AG04450 (cell line): ENCODE measurements at regions not wholly inside any gene's neighbourhood (a gene's known extent, or its start where the extent isn't known, plus 50 kb on each side); places are given as distances from the start of the nearest gene placed in this dataset.

ENCODE experiments used
- CTCF ChIA-PET: fragments of 300-600, 350-600 bp; formaldehyde crosslinking; extraction: SDS; loops from one replicate; lab custom pipeline; 2022; ENCODE audit warnings: antibody characterized with exemption, inconsistent platforms; lab: Charles Lee
- POLR2A ChIA-PET: fragments of 350-600 bp; formaldehyde crosslinking; extraction: SDS; loops from one replicate; lab custom pipeline; 2021; ENCODE audit warnings: antibody characterized with exemption, inconsistent platforms; lab: Yijun Ruan, JAX
- DNase-seq: peaks from one replicate; pipeline ENCODE4 v3.0.0-alpha.2; 2011; ENCODE audit warnings: low read depth, low spot score
- H3K27ac ChIP-seq: one replicate; pipeline ENCODE4 v1.5.1; 2012; ENCODE audit warnings: low read depth, low read length, control low read depth
- H3K27me3 ChIP-seq: one replicate; pipeline ENCODE4 v1.6.0; 2012; ENCODE audit warnings: low read length; ENCODE audit not compliant: control insufficient read depth, insufficient read depth
- H3K4me3 ChIP-seq: 2 replicates; pipeline ENCODE4 v1.5.1; 2011; ENCODE audit warnings: mild to moderate bottlenecking, low read depth, low read length, control low read depth
- H3K9me3 ChIP-seq: 2 replicates; pipeline ENCODE4 v1.5.1; 2012; ENCODE audit warnings: low read length; ENCODE audit not compliant: control insufficient read depth, insufficient read depth
- CTCF ChIP-seq: IDR thresholded peaks from 2 replicates; pipeline ENCODE4 v1.5.1; 2011; ENCODE audit warnings: low read depth, low read length, control low read depth, inconsistent platforms

DNA sequence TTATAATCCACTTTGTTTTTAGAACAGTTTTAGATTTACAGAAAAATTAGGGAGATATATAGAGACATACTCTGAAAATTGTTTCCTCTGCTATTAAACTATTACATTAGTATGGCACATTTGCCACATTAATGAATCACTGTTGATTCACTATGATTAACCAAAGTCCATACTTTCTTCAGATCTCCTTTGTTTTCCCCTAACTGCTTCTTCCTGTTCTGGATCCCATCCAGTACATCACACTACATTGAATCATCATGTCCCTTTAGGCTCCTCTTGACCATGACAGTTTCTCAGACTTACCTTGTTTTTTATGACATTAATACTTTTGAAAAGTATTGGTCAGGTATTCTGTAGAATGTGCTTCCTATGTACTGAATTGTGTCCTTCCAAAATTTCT lies 109.2 kb upstream of the EDNRA start:
- H3K27ac ChIP-seq: no peak overlapping the region
- H3K27me3 ChIP-seq: no peaks in the 10 kb centered on the region
- no peaks in the 10 kb centered on the region for H3K9me3 ChIP-seq
- no peak overlapping the region for H3K4me3 ChIP-seq
- POLR2A ChIA-PET: no interaction called here
- no peak for TF ChIP-seq CTCF
- DNase-seq: no peak
- CTCF ChIA-PET: interaction anchor here (1.1 to 1.6 kb wide), 2 partner anchors 109 to 218 kb away, joined by 4 read pairs; partner anchors contain the start of gene EDNRA

GRCh38 chr4:147378780-147379179 lies 102.1 kb upstream of the EDNRA start:
- CTCF ChIA-PET: interaction anchor here (0.7 to 1.5 kb wide), 2 partner anchors 110 to 218 kb away, joined by 3 to 5 read pairs; no protein-coding TSS in a partner anchor

GRCh38 chr4:147381749-147382148 lies 99.1 kb upstream of the EDNRA start:
- ChIA-PET POLR2A (no interaction called here), CTCF (interaction anchor here (0.5 kb wide), 1 partner anchor 364 kb away, joined by 3 read pairs; no protein-coding TSS in a partner anchor)
- Histone ChIP-seq H3K9me3 (no peaks in the 10 kb centered on the region), H3K27me3 (no peaks in the 10 kb centered on the region), H3K27ac (no peak overlapping the region), H3K4me3 (no peak overlapping the region)
- no peak for DNase-seq
- TF ChIP-seq CTCF: no peak

More at GRCh38 chr4:147378780-147379179, 102.1 kb upstream of the EDNRA start:
- no peaks in the 10 kb centered on the region for H3K27me3 ChIP-seq
- POLR2A ChIA-PET: no interaction called here
- H3K4me3 ChIP-seq: no peak overlapping the region
- H3K9me3 ChIP-seq: no peaks in the 10 kb centered on the region
- no peak overlapping the region for H3K27ac ChIP-seq
- no peak for TF ChIP-seq CTCF
- no peak for DNase-seq

- ChIA-PET POLR2A (no interaction called here), CTCF (no interaction called here)
- DNase-seq: no peak
- Histone ChIP-seq H3K27ac (no peak overlapping the region), H3K27me3 (no peaks in the 10 kb centered on the region), H3K9me3 (no peaks in the 10 kb centered on the region), H3K4me3 (no peak overlapping the region)
- TF ChIP-seq CTCF: no peak
Observed at GRCh38 chr4:147388018-147388417, 92.9 kb upstream of the EDNRA start.

GRCh38 chr4:147396105-147396504 lies 84.8 kb upstream of the EDNRA start:
- no peak for TF ChIP-seq CTCF
- POLR2A ChIA-PET: no interaction called here
- no peak overlapping the region for H3K4me3 ChIP-seq
- no peak for DNase-seq
- no peaks in the 10 kb centered on the region for H3K9me3 ChIP-seq
- no peaks in the 10 kb centered on the region for H3K27me3 ChIP-seq
- no peak overlapping the region for H3K27ac ChIP-seq
- CTCF ChIA-PET: no interaction called here
